Spleen (tissue), 7 donors: ENCODE measurements at regions not wholly inside any gene's neighbourhood (a gene's known extent, or its start where the extent isn't known, plus 50 kb on each side); places are given as distances from the start of the nearest gene placed in this dataset.

Experiments
- CTCF ChIP-seq, 11 experiments: fragments of 200-600 bp in 7 of 11; fragments of 450-650 bp in 4 of 11; sonication (generic) in 4 of 11; IDR thresholded peaks in 8 of 11; conservative IDR thresholded peaks in 3 of 11; 1 replicate in 7 of 11; 2 replicates in 4 of 11; pipeline versions ENCODE4 v1.4.0 to v1.8.0; 2016 to 2021; ENCODE audit warnings: antibody characterized with exemption in 11 of 11, inconsistent platforms in 4 of 11, mild to moderate bottlenecking in 1 of 11
- POLR2A ChIP-seq, 3 donors: fragments of 450-650 bp; IDR thresholded peaks; one replicate each; pipeline ENCODE4 v1.5.1; 2017; ENCODE audit warnings: antibody characterized with exemption in 3 of 3, mild to moderate bottlenecking in 1 of 3
- donor health status: DM: no; HTN: no; CAD: no; lungs with moderate emphysema.
- donor health status: DM: no; HTN: no; CAD: no.
- donor health status: DM: no; HTN: no; CAD: no.

GRCh38 chr3:59515966-59516365 is 466.1 kb upstream of the CFAP20DC start:
- no peak for TF ChIP-seq CTCF (IDR thresholded peaks at IDR 0.05 in 8 of 11, conservative IDR thresholded peaks at IDR 0.05 in 3 of 11)
- no peak for TF ChIP-seq POLR2A (IDR thresholded peaks at IDR 0.05)
